ENCODE measurements at regions not wholly inside any gene's neighbourhood (a gene's known extent, or its start where the extent isn't known, plus 50 kb on each side); places are given as distances from the start of the nearest gene placed in this dataset.

DNA sequence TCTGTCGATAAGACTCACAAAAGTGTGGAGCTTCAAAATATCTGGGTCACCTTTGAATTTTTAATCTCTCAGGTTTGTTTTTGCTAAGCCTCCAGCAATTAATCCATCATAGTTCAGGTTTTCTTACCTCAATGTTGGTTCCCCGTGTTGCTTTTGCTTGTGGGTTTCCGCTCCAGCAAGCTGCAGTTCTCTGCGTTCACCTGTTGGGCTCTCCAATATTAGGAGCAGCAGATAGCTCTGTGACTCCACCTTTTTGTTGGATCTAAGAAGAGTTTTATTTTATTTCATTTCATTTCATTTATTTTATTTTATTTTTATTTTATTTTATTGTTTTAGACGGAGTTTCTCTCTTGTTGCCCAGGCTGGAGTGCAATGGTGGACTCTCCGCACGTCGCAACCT, 335.5 kb downstream of the COL11A1 start:
- Histone ChIP-seq H2BK12ac (ENCODE audit: insufficient read length, low read depth, low read length) (no peak overlapping the region), H3K18ac (ENCODE audit: insufficient read length, low read depth, low read length) (no peak overlapping the region), H3K23me2 (ENCODE audit: insufficient read length, low read depth, low read length, poor library complexity, severe bottlenecking) (no peaks in the 10 kb centered on the region), H2AK5ac (ENCODE audit: insufficient read length, low read length) (no peak overlapping the region), H2BK20ac (ENCODE audit: low read depth, low read length, poor library complexity, severe bottlenecking) (no peak overlapping the region), H3K4ac (ENCODE audit: low read depth, low read length) (no peak overlapping the region), H3K79me1 (ENCODE audit: insufficient read depth, low read depth, low read length, poor library complexity, severe bottlenecking) (no peaks in the 10 kb centered on the region), H3K14ac (ENCODE audit: insufficient read depth, low read length) (no peak overlapping the region), H3K79me2 (ENCODE audit: insufficient read depth, low read length) (no peaks in the 10 kb centered on the region), H4K5ac (ENCODE audit: insufficient read length, low read depth, low read length) (no peak overlapping the region), H3K9ac (ENCODE audit: extremely low read depth, insufficient read length, low read length) (no peak overlapping the region), H2BK120ac (ENCODE audit: low read depth, low read length, poor library complexity, severe bottlenecking) (no peak overlapping the region), H4K20me1 (ENCODE audit: control insufficient read depth, insufficient read depth, insufficient read length) (no peaks in the 10 kb centered on the region), H4K91ac (ENCODE audit: insufficient read length, low read depth, low read length) (no peak overlapping the region), H3K4me2 (ENCODE audit: insufficient read depth, insufficient read length, low read length) (no peak overlapping the region), H3K4me1 (ENCODE audit: insufficient read depth, low read length) (no peaks in the 10 kb centered on the region; the same call in 1 of the 2 replicates), H2BK5ac (ENCODE audit: insufficient read length, low read length) (no peak overlapping the region), H3K23ac (ENCODE audit: insufficient read length, low read depth, low read length) (no peak overlapping the region), H4K8ac (replicated peaks; ENCODE audit: insufficient read length, low read depth, low read length) (no peak overlapping the region), H2AFZ (ENCODE audit: low read length) (no peak overlapping the region), H3K56ac (ENCODE audit: insufficient read length, low read depth, low read length) (no peak overlapping the region), H2BK15ac (ENCODE audit: low read depth, low read length) (no peak overlapping the region), H3T11ph (ENCODE audit: low read length) (no peak overlapping the region), H3K9me3 (ENCODE audit: control insufficient read depth, low read depth, low read length) (no peaks in the 10 kb centered on the region), H3K27me3 (ENCODE audit: insufficient read depth, low read length) (no peaks in the 10 kb centered on the region), H3K27ac (ENCODE audit: insufficient read length, low read depth, low read length) (no peak overlapping the region)
- DNase-seq: no peak
- H3K27me3 Mint-ChIP-seq (ENCODE audit: low read depth): peaks cover 3% of the 10 kb centered on the region
- H3K27ac Mint-ChIP-seq: no peak overlapping the region
- peaks cover 14 to 17% of the 10 kb centered on the region in 2 experiments for H3K4me1 Mint-ChIP-seq
- H3K36me3 Mint-ChIP-seq (ENCODE audit: insufficient read depth in 1 of 3, low read depth in 3 of 3): no peaks in the 10 kb centered on the region
- TF ChIP-seq, protein P1, sequence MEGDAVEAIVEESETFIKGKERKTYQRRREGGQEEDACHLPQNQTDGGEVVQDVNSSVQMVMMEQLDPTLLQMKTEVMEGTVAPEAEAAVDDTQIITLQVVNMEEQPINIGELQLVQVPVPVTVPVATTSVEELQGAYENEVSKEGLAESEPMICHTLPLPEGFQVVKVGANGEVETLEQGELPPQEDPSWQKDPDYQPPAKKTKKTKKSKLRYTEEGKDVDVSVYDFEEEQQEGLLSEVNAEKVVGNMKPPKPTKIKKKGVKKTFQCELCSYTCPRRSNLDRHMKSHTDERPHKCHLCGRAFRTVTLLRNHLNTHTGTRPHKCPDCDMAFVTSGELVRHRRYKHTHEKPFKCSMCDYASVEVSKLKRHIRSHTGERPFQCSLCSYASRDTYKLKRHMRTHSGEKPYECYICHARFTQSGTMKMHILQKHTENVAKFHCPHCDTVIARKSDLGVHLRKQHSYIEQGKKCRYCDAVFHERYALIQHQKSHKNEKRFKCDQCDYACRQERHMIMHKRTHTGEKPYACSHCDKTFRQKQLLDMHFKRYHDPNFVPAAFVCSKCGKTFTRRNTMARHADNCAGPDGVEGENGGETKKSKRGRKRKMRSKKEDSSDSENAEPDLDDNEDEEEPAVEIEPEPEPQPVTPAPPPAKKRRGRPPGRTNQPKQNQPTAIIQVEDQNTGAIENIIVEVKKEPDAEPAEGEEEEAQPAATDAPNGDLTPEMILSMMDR (conservative IDR thresholded peaks at IDR 0.05): peak; percentile 51
- no CpG with 5 or more reads among the region's 8 CpGs for WGBS (ENCODE audit: extremely low coverage, insufficient read length, low lambda C conversion rate)
- H3K9me3 Mint-ChIP-seq: no peaks in the 10 kb centered on the region; a peak in 1 of 5 replicates
- H3K4me3 Mint-ChIP-seq: no peak overlapping the region
